Glutamatergic neuron (in vitro differentiated cells): ENCODE measurements at regions not wholly inside any gene's neighbourhood (a gene's known extent, or its start where the extent isn't known, plus 50 kb on each side); places are given as distances from the start of the nearest gene placed in this dataset.

Source experiments
- DNase-seq: peaks from one replicate; pipeline ENCODE4 v3.0.0; 2022
- H3K27ac Mint-ChIP-seq: one replicate; pipeline ENCODE4 v1.8.0; 2020; ENCODE audit warnings: mild to moderate bottlenecking, mixed read lengths, inconsistent platforms; ENCODE audit not compliant: unreplicated experiment
- H3K27me3 Mint-ChIP-seq: one replicate; pipeline ENCODE4 v1.8.0; 2020; ENCODE audit warnings: mild to moderate bottlenecking, moderate library complexity, mixed read lengths, inconsistent platforms; ENCODE audit not compliant: unreplicated experiment
- H3K36me3 Mint-ChIP-seq: one replicate; pipeline ENCODE4 v1.8.0; 2020; ENCODE audit warnings: mild to moderate bottlenecking, mixed read lengths, inconsistent platforms; ENCODE audit not compliant: unreplicated experiment
- H3K4me1 Mint-ChIP-seq: one replicate; pipeline ENCODE4 v1.8.0; 2020; ENCODE audit warnings: mild to moderate bottlenecking, low read depth, mixed read lengths, inconsistent platforms; ENCODE audit not compliant: unreplicated experiment
- H3K4me3 Mint-ChIP-seq: one replicate; pipeline ENCODE4 v1.8.0; 2020; ENCODE audit warnings: mild to moderate bottlenecking, mixed read lengths, inconsistent platforms; ENCODE audit not compliant: unreplicated experiment
- H3K9me3 Mint-ChIP-seq: one replicate; pipeline ENCODE4 v1.8.0; 2020; ENCODE audit warnings: mild to moderate bottlenecking, moderate library complexity, mixed read lengths, inconsistent platforms; ENCODE audit not compliant: unreplicated experiment
- CTCF ChIP-seq: fragments of 200-600 bp; sonication (generic); IDR thresholded peaks from one replicate; pipeline ENCODE4 v1.5.0; 2021; ENCODE audit not compliant: partially characterized antibody, unreplicated experiment

GRCh38 chr3:170797685-170798084, 72.3 kb downstream of the RPL22L1 start:
- Mint-ChIP-seq H3K27ac (no peak overlapping the region), H3K4me3 (no peak overlapping the region), H3K9me3 (no peaks in the 10 kb centered on the region), H3K36me3 (no peaks in the 10 kb centered on the region), H3K4me1 (no peaks in the 10 kb centered on the region), H3K27me3 (peaks cover 1% of the 10 kb centered on the region)
- no peak for DNase-seq
- no peak for TF ChIP-seq CTCF

GRCh38 chr3:170792471-170792870, 77.5 kb downstream of the RPL22L1 start:
- H3K9me3 Mint-ChIP-seq: no peaks in the 10 kb centered on the region
- no peak overlapping the region for H3K4me3 Mint-ChIP-seq

GRCh38 chr3:170790647-170791046, 79.3 kb downstream of the RPL22L1 start:
- Mint-ChIP-seq H3K36me3 (no peaks in the 10 kb centered on the region), H3K27me3 (no peaks in the 10 kb centered on the region)
- no peak for TF ChIP-seq CTCF

More at GRCh38 chr3:170792471-170792870, 77.5 kb downstream of the RPL22L1 start:
- Mint-ChIP-seq H3K27me3 (no peaks in the 10 kb centered on the region), H3K36me3 (no peaks in the 10 kb centered on the region), H3K27ac (no peak overlapping the region), H3K4me1 (no peaks in the 10 kb centered on the region)
- no peak for DNase-seq
- TF ChIP-seq CTCF: no peak

GRCh38 chr3:170787464-170787863, 82.5 kb downstream of the RPL22L1 start:
- no peak overlapping the region for H3K4me3 Mint-ChIP-seq
- no peaks in the 10 kb centered on the region for H3K27me3 Mint-ChIP-seq
- no peaks in the 10 kb centered on the region for H3K4me1 Mint-ChIP-seq
- TF ChIP-seq CTCF: no peak
- no peak for DNase-seq
- no peak overlapping the region for H3K27ac Mint-ChIP-seq
- peaks cover 1% of the 10 kb centered on the region for H3K9me3 Mint-ChIP-seq
- H3K36me3 Mint-ChIP-seq: no peaks in the 10 kb centered on the region

More at GRCh38 chr3:170790647-170791046, 79.3 kb downstream of the RPL22L1 start:
- Mint-ChIP-seq H3K9me3 (no peaks in the 10 kb centered on the region), H3K4me1 (no peaks in the 10 kb centered on the region), H3K4me3 (no peak overlapping the region), H3K27ac (no peak overlapping the region)
- DNase-seq: no peak

GRCh38 chr3:170785454-170785853, 84.5 kb downstream of the RPL22L1 start:
- Mint-ChIP-seq H3K36me3 (no peaks in the 10 kb centered on the region), H3K9me3 (peaks cover 1% of the 10 kb centered on the region), H3K27me3 (no peaks in the 10 kb centered on the region), H3K4me1 (no peaks in the 10 kb centered on the region), H3K27ac (no peak overlapping the region), H3K4me3 (no peak overlapping the region)
- DNase-seq: no peak
- TF ChIP-seq CTCF: no peak
